OCI-LY7 (cell line): ENCODE measurements at regions not wholly inside any gene's neighbourhood (a gene's known extent, or its start where the extent isn't known, plus 50 kb on each side); places are given as distances from the start of the nearest gene placed in this dataset.

Experiments used
- BruUV-seq: library from RNA; stranded (reverse); fragments of 400-500 nt; replicated peaks from 2 replicates; lab custom pipeline; 2021; lab: Mats Ljungman, UMichigan
- CTCF ChIA-PET: fragments of 300-600 bp; sonication (Branson Sonifier 250); formaldehyde crosslinking; loops from one replicate; lab custom pipeline; 2022; ENCODE audit warnings: antibody characterized with exemption; ENCODE audit not compliant: unreplicated experiment; lab: Charles Lee
- POLR2A ChIA-PET: fragments of 300-600 bp; sonication (Branson Sonifier 250); formaldehyde crosslinking; loops from one replicate; lab custom pipeline; 2022; ENCODE audit warnings: antibody characterized with exemption; lab: Charles Lee
- DNase-seq: peaks from one replicate; pipeline ENCODE4 v3.0.0-alpha.2; 2015; ENCODE audit warnings: low spot score
- H2AFZ ChIP-seq: fragments of 200-600 bp; sonication (generic), shearing (Covaris generic); 2 replicates; pipeline ENCODE4 v1.6.1; 2014; ENCODE audit warnings: mild to moderate bottlenecking, antibody characterized with exemption, low read length, moderate library complexity
- H3K27ac ChIP-seq: fragments of 200-600 bp; sonication (generic); 2 replicates; pipeline ENCODE4 v1.5.1; 2014; ENCODE audit warnings: mixed run types, low read depth, mild to moderate bottlenecking, moderate library complexity, low read length, inconsistent platforms; ENCODE audit not compliant: poor library complexity, severe bottlenecking
- H3K36me3 ChIP-seq: fragments of 200-600 bp; sonication (generic); 2 replicates; pipeline ENCODE4 v1.6.1; 2014; ENCODE audit warnings: mild to moderate bottlenecking, antibody characterized with exemption, low read length, moderate library complexity, mixed read lengths; ENCODE audit not compliant: insufficient read depth
- H3K4me1 ChIP-seq: fragments of 200-600 bp; sonication (generic); 2 replicates; pipeline ENCODE4 v1.5.1; 2014; ENCODE audit warnings: mild to moderate bottlenecking, low read length; ENCODE audit not compliant: insufficient read depth, poor library complexity, severe bottlenecking
- H3K4me2 ChIP-seq: fragments of 200-600 bp; sonication (generic); 2 replicates; pipeline ENCODE4 v1.6.1; 2014; ENCODE audit warnings: mild to moderate bottlenecking, low read length
- H3K4me3 ChIP-seq: fragments of 200-600 bp; sonication (generic); 2 replicates; pipeline ENCODE4 v1.5.1; 2014; ENCODE audit warnings: mild to moderate bottlenecking, low read depth, low read length; ENCODE audit not compliant: poor library complexity, severe bottlenecking
- H3K79me2 ChIP-seq: fragments of 200-600 bp; sonication (generic); 2 replicates; pipeline ENCODE4 v1.6.1; 2016; ENCODE audit warnings: low read depth, mild to moderate bottlenecking, low read length, moderate library complexity, mixed read lengths; ENCODE audit not compliant: insufficient read depth
- H3K9me2 ChIP-seq: fragments of 200-600 bp; sonication (generic); 2 replicates; pipeline ENCODE4 v1.6.1; 2016; ENCODE audit warnings: mild to moderate bottlenecking, low read length, mixed read lengths; ENCODE audit not compliant: insufficient read depth
- H3K9me3 ChIP-seq: fragments of 200-600 bp; sonication (generic); 2 replicates; pipeline ENCODE4 v1.6.1; 2014; ENCODE audit warnings: mild to moderate bottlenecking, mixed run types, low read length, mixed read lengths
- H4K20me1 ChIP-seq: fragments of 200-600 bp; sonication (generic); 2 replicates; pipeline ENCODE4 v1.6.1; 2014; ENCODE audit warnings: mild to moderate bottlenecking, antibody characterized with exemption, low read length, moderate library complexity, mixed read lengths; ENCODE audit not compliant: insufficient read depth
- EZH2phosphoT487 ChIP-seq: fragments of 200-600 bp; sonication (generic); IDR thresholded peaks from 2 replicates; pipeline ENCODE4 v1.6.1; 2018; ENCODE audit warnings: low read depth, borderline replicate concordance, mild to moderate bottlenecking, mixed run types, antibody characterized with exemption, low read length, moderate library complexity, mixed read lengths
- intact Hi-C: fragments of 100-400 bp; cut with micrococcal nuclease; formaldehyde crosslinking; loops from one replicate; pipeline ENCODE4 v1.10.0; 2022; ENCODE audit not compliant: unreplicated experiment
- TF ChIP-seq, protein P1 (sequence below): fragments of 200-600 bp; sonication (generic); conservative IDR thresholded peaks from 2 replicates; pipeline ENCODE4 v1.5.1; 2014; ENCODE audit warnings: mild to moderate bottlenecking, antibody characterized with exemption, low read length, moderate library complexity, mixed read lengths

DNA sequence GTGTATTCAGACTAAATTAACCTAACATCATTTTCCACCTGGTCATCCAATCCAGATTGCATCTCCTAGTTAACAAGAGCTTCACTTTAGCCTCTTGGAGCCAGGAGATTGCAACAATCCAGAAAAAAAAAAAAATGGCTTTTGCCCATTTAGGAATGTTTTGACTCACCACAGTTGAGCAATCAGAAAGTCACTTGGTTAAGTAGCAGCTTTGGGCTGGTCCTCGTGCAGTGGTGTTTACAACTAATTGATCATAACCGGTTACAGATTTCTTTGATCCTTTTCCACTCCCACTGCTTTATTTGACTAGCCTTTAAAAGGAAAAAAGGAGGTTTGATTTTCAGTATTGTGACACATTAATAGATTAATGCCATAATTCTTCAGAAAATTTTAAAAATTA lies 688.8 kb upstream of the CCDC54 start:
- BruUV-seq = no TSS peak

GRCh38 chr3:106691476-106691875 lies 685.8 kb upstream of the CCDC54 start:
- H2AFZ ChIP-seq = no peak overlapping the region
- no peaks in the 10 kb centered on the region for H3K9me3 ChIP-seq
- H4K20me1 ChIP-seq = no peaks in the 10 kb centered on the region
- DNase-seq = no peak
- H3K4me2 ChIP-seq = no peak overlapping the region
- POLR2A ChIA-PET = no interaction called here
- H3K9me2 ChIP-seq = no peaks in the 10 kb centered on the region
- H3K36me3 ChIP-seq = no peaks in the 10 kb centered on the region
- H3K4me1 ChIP-seq = no peaks in the 10 kb centered on the region
- no peak overlapping the region for H3K4me3 ChIP-seq
- CTCF ChIA-PET = no interaction called here
- TF ChIP-seq EZH2phosphoT487 = no peak
- TF ChIP-seq, protein P1, sequence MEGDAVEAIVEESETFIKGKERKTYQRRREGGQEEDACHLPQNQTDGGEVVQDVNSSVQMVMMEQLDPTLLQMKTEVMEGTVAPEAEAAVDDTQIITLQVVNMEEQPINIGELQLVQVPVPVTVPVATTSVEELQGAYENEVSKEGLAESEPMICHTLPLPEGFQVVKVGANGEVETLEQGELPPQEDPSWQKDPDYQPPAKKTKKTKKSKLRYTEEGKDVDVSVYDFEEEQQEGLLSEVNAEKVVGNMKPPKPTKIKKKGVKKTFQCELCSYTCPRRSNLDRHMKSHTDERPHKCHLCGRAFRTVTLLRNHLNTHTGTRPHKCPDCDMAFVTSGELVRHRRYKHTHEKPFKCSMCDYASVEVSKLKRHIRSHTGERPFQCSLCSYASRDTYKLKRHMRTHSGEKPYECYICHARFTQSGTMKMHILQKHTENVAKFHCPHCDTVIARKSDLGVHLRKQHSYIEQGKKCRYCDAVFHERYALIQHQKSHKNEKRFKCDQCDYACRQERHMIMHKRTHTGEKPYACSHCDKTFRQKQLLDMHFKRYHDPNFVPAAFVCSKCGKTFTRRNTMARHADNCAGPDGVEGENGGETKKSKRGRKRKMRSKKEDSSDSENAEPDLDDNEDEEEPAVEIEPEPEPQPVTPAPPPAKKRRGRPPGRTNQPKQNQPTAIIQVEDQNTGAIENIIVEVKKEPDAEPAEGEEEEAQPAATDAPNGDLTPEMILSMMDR = no peak
- H3K79me2 ChIP-seq = no peaks in the 10 kb centered on the region
- intact Hi-C loops = no loop called here
- BruUV-seq = no TSS peak
- no peak overlapping the region for H3K27ac ChIP-seq

More for the DNA sequence above, 688.8 kb upstream of the CCDC54 start:
- H3K4me3 ChIP-seq = no peak overlapping the region
- no peak for DNase-seq
- no peaks in the 10 kb centered on the region for H3K79me2 ChIP-seq
- H3K27ac ChIP-seq = no peak overlapping the region
- ChIA-PET CTCF (no interaction called here), POLR2A (interaction anchor here (0.5 to 1.0 kb wide), 3 partner anchors 80 to 419 kb away, joined by 3 to 4 read pairs (median 3); no protein-coding TSS in a partner anchor)
- no peaks in the 10 kb centered on the region for H4K20me1 ChIP-seq
- H3K9me3 ChIP-seq = no peaks in the 10 kb centered on the region
- intact Hi-C loops = no loop called here
- no peaks in the 10 kb centered on the region for H3K4me1 ChIP-seq
- H3K36me3 ChIP-seq = no peaks in the 10 kb centered on the region
- H2AFZ ChIP-seq = no peak overlapping the region
- TF ChIP-seq, protein P1 = no peak
- no peak for TF ChIP-seq EZH2phosphoT487
- H3K9me2 ChIP-seq = no peaks in the 10 kb centered on the region
- no peak overlapping the region for H3K4me2 ChIP-seq

GRCh38 chr3:106692624-106693023 lies 684.6 kb upstream of the CCDC54 start:
- Histone ChIP-seq H3K9me3 (no peaks in the 10 kb centered on the region), H3K79me2 (no peaks in the 10 kb centered on the region), H3K4me2 (no peak overlapping the region), H3K4me3 (no peak overlapping the region), H2AFZ (no peak overlapping the region), H3K36me3 (no peaks in the 10 kb centered on the region), H4K20me1 (no peaks in the 10 kb centered on the region), H3K9me2 (no peaks in the 10 kb centered on the region), H3K27ac (no peak overlapping the region), H3K4me1 (no peaks in the 10 kb centered on the region)
- TF ChIP-seq EZH2phosphoT487 = no peak
- TF ChIP-seq, protein P1 = no peak
- no TSS peak for BruUV-seq
- no peak for DNase-seq
- intact Hi-C loops = no loop called here
- CTCF ChIA-PET = no interaction called here
- POLR2A ChIA-PET = no interaction called here
